Osteocyte (in vitro differentiated cells): ENCODE measurements at regions not wholly inside any gene's neighbourhood (a gene's known extent, or its start where the extent isn't known, plus 50 kb on each side); places are given as distances from the start of the nearest gene placed in this dataset.

ENCODE experiments used
- DNase-seq: peaks from one replicate; pipeline ENCODE4 v3.0.0; 2021; ENCODE audit warnings: mixed read lengths; ENCODE audit not compliant: unreplicated experiment; ENCODE audit errors: extremely low spot score
- H3K27ac Mint-ChIP-seq: one replicate; pipeline ENCODE4 v1.8.0; 2021; ENCODE audit warnings: mild to moderate bottlenecking, mixed read lengths; ENCODE audit not compliant: unreplicated experiment
- H3K27me3 Mint-ChIP-seq: one replicate; pipeline ENCODE4 v1.8.0; 2021; ENCODE audit warnings: mixed read lengths; ENCODE audit not compliant: unreplicated experiment
- H3K36me3 Mint-ChIP-seq: one replicate; pipeline ENCODE4 v1.8.0; 2021; ENCODE audit warnings: mixed read lengths; ENCODE audit not compliant: unreplicated experiment
- H3K4me1 Mint-ChIP-seq: one replicate; pipeline ENCODE4 v1.8.0; 2021; ENCODE audit warnings: mixed read lengths; ENCODE audit not compliant: unreplicated experiment
- H3K4me3 Mint-ChIP-seq: one replicate; pipeline ENCODE4 v1.8.0; 2021; ENCODE audit warnings: mild to moderate bottlenecking, moderate library complexity, mixed read lengths; ENCODE audit not compliant: unreplicated experiment
- H3K9me3 Mint-ChIP-seq: one replicate; pipeline ENCODE4 v1.8.0; 2021; ENCODE audit warnings: mixed read lengths; ENCODE audit not compliant: unreplicated experiment
- TF ChIP-seq, protein P1 (sequence below): fragments of 200-600 bp; sonication (generic); IDR thresholded peaks from 2 replicates; pipeline ENCODE4 v1.5.0; 2021; ENCODE audit warnings: antibody characterized with exemption, mild to moderate bottlenecking, moderate library complexity

GRCh38 chr2:129367107-129367506 is 612.4 kb upstream of the RAB6C start:
- no peak overlapping the region for H3K27ac Mint-ChIP-seq
- no peaks in the 10 kb centered on the region for H3K27me3 Mint-ChIP-seq
- no peak overlapping the region for H3K4me3 Mint-ChIP-seq
- no peaks in the 10 kb centered on the region for H3K4me1 Mint-ChIP-seq
- H3K9me3 Mint-ChIP-seq, result peaks cover 30% of the 10 kb centered on the region
- peak; percentile 63 for DNase-seq
- TF ChIP-seq, protein P1, sequence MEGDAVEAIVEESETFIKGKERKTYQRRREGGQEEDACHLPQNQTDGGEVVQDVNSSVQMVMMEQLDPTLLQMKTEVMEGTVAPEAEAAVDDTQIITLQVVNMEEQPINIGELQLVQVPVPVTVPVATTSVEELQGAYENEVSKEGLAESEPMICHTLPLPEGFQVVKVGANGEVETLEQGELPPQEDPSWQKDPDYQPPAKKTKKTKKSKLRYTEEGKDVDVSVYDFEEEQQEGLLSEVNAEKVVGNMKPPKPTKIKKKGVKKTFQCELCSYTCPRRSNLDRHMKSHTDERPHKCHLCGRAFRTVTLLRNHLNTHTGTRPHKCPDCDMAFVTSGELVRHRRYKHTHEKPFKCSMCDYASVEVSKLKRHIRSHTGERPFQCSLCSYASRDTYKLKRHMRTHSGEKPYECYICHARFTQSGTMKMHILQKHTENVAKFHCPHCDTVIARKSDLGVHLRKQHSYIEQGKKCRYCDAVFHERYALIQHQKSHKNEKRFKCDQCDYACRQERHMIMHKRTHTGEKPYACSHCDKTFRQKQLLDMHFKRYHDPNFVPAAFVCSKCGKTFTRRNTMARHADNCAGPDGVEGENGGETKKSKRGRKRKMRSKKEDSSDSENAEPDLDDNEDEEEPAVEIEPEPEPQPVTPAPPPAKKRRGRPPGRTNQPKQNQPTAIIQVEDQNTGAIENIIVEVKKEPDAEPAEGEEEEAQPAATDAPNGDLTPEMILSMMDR, result no peak
- no peaks in the 10 kb centered on the region for H3K36me3 Mint-ChIP-seq

DNA sequence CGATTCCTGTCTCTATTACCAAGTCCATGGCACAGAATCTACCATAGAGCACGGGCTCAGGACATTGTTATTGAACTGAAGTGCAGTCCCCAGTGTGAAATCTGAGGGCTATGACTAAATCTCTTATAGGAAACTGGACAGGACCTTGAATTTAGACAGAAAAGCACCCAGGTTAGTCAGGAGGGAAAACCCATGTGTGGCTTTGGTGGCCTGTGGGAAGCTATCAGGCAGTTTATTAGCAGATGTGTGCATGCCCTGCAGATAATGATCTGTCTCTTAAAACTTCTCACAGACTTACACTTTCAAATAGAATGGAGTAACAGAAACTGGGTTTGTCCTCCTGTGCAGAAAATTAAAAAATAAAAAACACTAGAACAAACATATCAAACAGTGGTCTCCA is 610.0 kb upstream of the RAB6C start:
- TF ChIP-seq, protein P1, result no peak
- no peak overlapping the region for H3K4me3 Mint-ChIP-seq

DNA sequence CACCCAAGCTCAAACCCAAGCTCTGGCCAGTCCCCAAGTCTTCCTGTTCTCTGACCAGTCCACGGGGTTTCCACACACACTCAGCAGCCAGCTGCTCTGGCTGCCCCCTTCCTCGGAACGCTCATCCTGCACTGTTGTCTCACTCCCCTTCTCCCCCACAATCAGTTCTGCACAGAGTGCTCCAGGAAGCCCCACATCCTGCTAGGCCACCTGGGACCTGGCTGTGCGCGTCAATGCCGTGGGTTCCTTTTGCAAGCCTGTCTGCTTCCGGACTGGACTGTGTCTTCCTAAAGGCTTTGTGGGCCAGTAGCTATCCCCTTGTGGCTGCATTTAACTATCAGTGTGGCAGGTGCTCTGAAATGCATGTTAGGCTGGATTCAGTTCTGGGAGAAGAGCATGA is 605.0 kb upstream of the RAB6C start:
- H3K9me3 Mint-ChIP-seq, result peaks cover 18% of the 10 kb centered on the region
- no peaks in the 10 kb centered on the region for H3K36me3 Mint-ChIP-seq
- H3K4me1 Mint-ChIP-seq, result no peaks in the 10 kb centered on the region
- H3K27ac Mint-ChIP-seq, result no peak overlapping the region
- no peak for DNase-seq
- no peaks in the 10 kb centered on the region for H3K27me3 Mint-ChIP-seq
- no peak overlapping the region for H3K4me3 Mint-ChIP-seq
- TF ChIP-seq, protein P1, result no peak

More for the DNA sequence above, 610.0 kb upstream of the RAB6C start:
- no peaks in the 10 kb centered on the region for H3K27me3 Mint-ChIP-seq
- no peaks in the 10 kb centered on the region for H3K4me1 Mint-ChIP-seq
- DNase-seq, result no peak
- H3K9me3 Mint-ChIP-seq, result peaks cover 20% of the 10 kb centered on the region
- no peaks in the 10 kb centered on the region for H3K36me3 Mint-ChIP-seq
- H3K27ac Mint-ChIP-seq, result no peak overlapping the region

DNA sequence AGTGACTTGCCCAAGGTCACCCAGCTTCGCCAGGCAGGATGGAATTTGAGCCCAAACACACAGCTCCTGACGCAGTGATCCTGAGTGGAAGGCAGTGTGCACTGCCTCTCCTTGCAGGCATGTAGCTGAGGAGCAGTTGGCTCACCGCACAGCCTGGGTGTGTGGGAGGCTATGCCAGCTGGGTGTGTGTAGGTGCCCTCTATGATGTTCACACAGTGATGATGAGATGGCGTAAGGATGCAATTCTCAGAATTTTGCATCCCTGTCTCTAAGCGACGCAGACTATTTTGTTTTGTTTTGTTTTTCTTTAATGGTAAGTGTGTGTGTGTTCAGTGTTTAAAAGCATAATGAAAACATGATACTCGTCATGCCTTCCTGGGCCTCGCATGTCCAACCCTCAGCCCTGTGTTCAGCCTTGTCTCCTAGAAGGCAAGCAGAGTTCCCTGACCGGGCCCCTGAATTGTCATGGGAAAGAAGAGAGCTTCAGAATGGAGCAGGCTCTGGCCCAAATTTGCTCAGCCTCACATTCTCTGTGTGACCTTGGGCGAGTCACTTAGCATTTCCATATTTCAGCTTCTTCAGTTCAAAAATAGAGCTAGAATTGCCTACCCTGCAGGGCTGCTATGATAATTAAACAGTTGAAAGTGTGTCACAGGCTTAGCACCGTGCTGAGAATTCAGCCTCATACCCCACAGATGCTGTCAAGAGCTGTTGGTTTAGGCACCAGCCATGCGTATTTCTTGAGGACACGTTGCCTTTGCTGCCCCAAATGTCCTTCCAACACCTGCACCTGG is 603.6 kb upstream of the RAB6C start:
- Mint-ChIP-seq H3K27ac (no peak overlapping the region), H3K36me3 (no peaks in the 10 kb centered on the region), H3K9me3 (peaks cover 15% of the 10 kb centered on the region), H3K27me3 (no peaks in the 10 kb centered on the region), H3K4me1 (no peaks in the 10 kb centered on the region), H3K4me3 (no peak overlapping the region)
- TF ChIP-seq, protein P1, result no peak
- no peak for DNase-seq

- Mint-ChIP-seq H3K27me3 (no peaks in the 10 kb centered on the region), H3K36me3 (no peaks in the 10 kb centered on the region), H3K9me3 (peaks cover 19% of the 10 kb centered on the region), H3K4me3 (no peak overlapping the region), H3K4me1 (no peaks in the 10 kb centered on the region), H3K27ac (no peak overlapping the region)
- TF ChIP-seq, protein P1, result no peak
- no peak for DNase-seq
Observed at GRCh38 chr2:129376426-129377077, 602.9 kb upstream of the RAB6C start.
